ENCODE measurements at regions not wholly inside any gene's neighbourhood (a gene's known extent, or its start where the extent isn't known, plus 50 kb on each side); places are given as distances from the start of the nearest gene placed in this dataset.

DNA sequence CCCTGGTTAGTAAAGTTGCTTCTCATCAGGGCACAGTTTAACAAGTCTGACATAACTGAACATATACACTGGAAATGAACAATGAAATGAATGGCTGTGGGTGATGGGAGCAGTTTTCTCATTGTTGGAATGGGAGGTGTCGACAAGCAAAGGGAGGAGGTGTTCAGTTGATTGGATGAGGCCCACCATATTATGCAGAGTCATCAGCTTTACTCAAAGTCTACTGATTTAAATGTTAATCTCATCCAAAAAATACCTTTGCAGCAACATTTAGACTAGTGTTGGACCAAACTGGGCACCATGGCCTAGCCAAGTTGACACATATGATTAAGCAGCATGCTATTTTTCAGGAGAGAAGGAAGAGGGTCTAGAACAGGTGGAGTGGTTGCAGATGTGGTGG lies 201.7 kb downstream of the RAMP3 start:
- no peak for DNase-seq

DNA sequence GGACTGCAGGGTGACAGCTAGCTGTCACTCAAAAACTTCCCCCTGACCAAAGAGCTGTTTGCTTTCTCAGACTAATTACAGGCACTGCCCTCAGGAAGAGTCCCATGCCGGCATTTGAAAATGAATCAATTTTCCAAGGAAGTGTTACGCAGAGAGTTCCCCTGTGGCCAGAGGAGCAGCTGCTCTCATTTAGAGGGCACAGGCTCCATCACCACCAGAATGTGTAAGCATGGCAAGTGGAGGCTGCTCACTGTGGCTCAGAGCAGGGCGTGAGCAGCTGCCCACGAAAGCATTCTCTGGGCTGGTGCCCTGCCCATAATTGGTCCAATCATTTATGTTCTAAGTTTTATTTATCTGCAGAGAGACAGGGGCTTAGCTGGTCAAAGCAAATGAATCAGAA lies 202.2 kb downstream of the RAMP3 start:
- DNase-seq: no peak

DNA sequence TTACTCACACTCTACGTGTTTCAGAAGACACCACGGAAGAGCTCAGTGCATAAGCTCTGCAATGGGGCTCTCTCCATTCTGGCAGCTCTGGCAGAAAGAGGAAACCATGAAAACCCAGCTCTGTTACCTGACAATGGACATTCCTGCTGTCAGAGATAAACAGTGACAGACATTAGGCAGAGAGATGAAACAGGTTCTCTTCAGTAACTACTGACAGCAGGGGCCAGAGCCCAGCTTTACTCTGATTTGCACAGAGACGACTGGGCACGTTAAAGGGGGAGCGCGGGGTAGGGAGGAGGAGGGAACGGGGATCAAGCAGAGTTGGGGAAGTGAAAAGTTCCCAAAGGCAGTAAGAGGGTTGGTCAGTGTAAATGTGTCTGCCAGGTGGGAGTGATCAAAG lies 206.1 kb downstream of the RAMP3 start:
- DNase-seq: no peak

DNA sequence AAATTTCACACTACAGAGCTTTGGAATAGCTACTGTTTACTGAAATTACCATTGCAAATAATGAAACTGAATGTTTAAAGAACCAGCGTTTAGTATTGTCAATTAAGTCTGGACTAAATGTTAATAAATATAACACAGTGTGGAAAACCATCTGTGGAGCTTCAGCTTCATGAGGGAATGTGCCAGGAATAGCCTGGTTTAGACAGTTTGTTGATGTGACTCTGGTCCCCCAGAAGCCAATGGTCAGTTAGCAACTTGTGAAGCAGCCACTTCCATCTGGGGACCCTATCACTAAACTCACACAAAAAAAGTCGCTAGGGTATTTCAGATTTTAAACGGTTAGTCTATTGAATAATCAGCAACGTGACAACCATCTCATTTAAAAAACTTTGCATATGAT lies 207.8 kb downstream of the RAMP3 start:
- DNase-seq: no peak

DNA sequence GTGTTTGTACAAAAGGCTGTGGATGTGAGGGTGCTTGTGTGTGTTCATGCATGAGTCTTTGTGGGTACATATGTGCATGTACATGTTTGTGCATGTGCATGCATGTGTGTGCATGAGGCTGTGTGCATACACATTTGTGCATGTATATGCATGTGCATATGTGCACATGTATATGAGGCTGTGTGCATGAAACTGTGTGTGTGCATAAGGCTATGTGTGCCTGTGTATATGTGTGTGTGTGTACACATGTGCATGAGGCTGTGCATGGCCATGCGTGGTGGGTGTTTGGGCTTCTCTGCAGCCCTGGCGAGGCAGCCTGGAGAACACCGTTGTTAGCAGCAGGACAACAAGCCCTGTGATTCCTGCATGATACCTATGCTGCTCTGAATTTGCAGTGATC lies 207.7 kb upstream of the ADCY1 start:
- no peak for DNase-seq

DNA sequence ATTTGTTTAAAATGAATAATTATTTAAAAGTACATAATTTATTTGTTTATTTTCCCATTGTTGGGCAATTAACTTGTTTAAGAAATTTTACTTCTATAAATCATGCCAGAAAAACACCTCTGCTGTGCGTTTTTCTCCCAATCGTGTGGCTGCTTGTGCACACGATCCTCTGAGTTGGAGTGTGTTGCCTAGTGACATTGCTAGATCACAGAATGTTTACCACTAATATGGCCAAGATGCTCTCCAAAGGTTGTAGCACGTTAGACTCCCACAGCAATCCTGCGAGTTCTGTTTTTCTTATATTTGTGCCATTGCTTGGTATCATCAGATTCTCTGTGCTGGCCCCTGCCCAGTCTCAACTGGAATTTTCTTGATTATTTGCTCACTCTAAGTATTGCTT lies 207.1 kb upstream of the ADCY1 start:
- DNase-seq: no peak

DNA sequence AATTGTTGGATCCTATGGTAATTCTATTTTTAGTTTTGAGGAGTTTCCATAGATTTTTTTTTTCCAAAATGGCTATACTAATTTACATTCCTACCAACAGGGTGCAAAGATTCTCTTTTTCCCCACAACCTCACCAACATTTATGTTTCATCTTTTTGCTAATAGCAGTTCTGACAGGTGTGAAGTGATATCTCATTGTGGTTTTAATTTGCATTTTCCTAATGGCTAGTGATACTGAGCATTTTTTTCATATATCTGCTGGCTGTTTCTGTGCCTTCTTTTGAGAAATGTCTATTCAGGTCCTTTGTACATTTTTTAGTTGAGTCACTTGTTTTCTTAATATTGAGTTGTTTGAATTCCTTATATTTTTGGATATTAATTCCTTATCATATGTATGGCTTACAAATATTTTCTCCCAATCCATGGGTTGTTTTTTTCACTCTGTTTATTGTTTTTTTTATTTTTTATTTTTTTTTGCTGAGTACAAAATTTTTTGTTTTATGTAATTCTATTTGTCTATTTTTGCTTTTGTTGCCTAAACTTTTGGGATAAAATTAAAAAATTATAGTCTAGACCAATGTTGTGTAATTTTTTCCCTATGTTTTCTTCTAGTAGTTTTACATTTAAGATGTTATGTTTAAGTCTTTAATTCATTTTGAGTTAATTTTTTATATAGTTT lies 205.9 kb upstream of the ADCY1 start:
- DNase-seq: no peak

DNA sequence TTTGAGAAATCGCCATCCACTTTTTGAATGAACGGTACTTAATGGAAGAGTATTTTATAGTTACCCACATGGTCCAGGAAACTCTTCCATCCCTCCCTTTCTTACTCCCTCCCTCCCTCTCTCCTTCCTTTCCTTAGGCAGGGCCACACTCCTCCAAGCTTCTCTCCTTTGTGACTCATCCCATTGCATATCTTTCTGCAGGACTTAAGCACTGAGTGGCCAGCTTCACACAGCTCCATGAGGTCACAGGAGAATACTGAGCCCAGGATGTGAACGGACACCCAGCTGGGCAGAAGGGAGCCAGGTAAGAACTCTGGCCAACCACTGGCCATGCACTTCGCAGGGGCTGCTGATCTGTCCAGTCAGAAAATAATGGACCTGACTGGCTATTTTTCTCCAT lies 189.7 kb upstream of the ADCY1 start:
- DNase-seq: no peak

DNA sequence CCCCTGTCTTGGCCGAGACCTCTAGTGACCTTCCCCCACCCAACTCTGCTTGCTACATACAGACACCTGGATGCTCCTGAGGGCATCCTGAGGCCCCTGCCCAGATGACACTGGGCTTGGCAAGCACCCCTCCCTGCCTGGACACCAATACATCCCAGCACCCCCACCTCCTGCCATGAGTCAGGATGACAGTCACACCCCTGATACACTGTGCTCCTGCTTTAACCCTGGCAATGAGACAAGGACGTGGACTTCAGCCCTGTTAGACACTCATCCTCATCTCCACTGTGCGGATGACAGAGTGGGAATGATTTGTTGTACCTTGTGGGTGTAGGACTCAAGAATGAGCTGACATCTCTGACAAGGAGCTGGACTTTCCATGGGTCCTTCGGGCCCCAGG lies 186.3 kb upstream of the ADCY1 start:
- DNase-seq: no peak

DNA sequence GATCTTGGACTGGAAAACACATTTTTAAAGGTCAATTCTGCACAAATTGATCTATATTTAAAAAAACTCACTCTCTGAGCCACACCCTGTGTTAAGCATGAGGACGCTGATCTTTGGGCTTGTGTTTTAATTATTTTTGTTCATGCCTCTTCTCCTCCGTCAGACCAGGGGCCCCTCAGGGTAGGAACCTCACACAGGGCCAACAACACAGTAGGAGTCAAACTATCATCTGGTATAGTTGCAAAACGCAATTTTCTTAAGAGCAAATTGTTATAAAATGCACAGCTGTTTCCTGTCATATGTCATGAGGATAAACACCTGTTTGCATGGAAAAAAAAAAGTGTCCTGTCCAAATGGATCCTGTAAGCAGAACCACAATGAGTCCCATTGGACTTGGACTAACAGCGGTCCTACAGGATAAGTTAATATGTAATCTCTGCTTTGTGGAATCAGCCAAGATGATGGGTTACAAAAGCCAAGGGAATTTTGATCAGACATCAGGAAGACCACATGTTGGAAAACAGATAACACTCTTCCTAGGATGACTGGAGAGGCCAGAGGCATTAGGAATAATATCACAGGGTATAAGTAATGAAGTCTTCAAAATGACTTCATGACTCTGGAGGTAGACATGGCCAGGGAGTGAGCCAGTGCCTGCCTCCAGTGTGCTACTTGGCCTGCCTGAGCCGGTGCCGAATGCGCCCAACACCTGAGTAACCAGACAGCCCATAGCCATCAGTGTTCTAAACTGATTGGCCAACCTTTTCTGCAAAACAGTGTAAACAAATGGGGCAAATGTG lies 184.9 kb upstream of the ADCY1 start:
- DNase-seq: no peak

DNA sequence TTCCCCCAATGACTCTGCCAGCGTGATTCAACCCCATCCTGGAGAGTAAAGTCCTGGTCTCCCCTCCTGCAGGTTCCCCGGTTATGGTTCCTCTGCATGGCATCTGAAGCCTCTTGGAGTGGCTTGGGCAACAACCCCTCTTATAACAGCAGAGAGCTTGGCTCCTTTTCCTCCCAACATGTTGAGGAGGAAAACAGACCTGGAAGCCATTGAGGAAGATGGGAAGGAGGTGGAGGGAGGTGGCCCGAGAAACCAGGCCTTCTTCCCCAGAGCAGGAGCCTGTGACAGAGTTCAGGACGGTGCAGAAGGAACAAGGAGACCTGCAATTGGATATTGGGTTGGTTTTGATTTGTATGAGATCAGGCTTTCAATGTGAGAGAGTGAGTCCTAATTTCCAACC lies 184.0 kb upstream of the ADCY1 start:
- no peak for DNase-seq

DNA sequence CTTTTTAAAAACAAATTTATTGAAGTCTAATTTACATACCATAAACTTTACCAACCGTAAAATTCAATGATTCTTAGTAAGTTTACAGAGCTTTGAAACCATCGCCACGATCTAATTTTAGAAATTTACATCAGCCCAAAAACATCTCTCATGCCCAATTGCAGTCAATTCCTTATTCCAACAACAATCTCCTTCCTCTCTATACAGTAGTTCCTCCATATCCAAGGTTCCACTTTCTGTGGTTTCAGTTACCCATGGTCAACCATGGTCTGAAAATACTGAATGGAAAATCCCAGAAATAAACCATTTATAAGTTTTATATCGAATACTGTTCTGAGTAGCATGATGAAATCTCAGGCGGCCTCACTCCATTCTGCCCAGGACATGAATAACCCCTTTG lies 183.4 kb upstream of the ADCY1 start:
- DNase-seq: no peak

DNA sequence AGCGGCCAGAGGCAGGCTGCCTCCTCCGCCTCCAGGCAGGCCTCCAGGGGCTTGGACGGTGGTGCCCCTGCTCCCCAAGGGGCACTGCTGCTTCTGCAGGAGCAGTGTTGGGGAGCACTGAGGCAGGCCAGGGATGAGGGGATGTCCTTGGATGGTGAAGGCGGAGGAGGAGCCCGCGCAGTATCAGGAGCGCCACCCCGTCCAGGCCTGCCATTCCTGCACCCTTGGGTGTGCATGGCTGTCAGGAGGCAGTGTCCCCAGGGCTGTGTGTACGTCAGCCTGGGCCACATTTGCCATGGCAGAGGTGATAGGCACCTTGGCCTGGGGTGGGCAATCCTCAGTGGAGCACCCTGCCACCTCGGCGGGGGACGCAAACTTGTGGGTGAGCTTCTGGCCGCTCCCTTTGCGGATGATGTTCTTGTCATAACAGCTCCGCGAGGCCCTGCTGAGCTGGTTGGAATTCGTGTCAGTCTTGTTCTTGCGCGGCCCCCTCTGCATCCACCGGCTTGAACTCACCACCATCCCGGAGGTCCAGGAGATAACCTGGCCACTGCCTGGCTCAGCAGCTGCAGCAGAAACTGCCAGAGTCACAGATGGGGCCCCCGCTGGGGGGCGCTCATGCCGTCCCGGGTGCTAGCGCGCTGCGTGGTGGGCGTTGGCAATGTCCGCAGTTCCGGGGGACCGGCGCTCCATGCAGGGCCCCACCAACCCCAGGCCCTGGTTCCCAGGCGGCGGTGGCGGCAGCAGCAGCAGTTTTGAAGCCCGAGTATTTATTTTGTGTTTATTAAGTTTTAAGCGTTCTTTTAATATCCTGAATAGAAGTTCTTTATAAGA lies 182.3 kb upstream of the ADCY1 start:
- no peak for DNase-seq

DNA sequence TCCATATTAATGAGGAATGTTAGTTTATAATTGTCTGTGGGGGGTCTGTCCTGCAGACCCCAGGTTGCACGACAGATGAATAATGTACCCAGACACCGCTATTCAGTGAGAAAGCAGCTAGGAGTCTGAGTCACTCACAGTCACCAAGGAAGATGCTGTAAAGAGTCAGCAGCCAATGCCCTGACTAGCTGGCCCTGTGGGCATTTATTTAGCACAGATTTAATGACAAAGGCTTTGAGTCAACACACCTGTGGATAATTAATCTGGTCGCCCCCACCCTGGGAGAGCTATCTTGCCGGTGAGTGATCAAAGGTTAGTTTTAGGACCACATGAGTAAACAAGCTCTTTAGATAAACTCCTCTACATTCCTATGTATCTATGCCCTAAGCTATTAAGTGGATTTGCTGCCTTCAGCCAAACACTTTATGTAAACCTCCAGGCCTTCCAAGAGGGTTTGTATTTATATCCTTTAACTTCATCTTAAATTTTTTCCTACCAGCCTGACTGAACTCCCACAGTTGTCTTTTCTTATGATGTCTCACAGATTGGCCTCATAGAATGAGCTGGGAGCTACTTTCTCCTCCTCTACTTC lies 180.0 kb upstream of the ADCY1 start:
- DNase-seq: no peak

DNA sequence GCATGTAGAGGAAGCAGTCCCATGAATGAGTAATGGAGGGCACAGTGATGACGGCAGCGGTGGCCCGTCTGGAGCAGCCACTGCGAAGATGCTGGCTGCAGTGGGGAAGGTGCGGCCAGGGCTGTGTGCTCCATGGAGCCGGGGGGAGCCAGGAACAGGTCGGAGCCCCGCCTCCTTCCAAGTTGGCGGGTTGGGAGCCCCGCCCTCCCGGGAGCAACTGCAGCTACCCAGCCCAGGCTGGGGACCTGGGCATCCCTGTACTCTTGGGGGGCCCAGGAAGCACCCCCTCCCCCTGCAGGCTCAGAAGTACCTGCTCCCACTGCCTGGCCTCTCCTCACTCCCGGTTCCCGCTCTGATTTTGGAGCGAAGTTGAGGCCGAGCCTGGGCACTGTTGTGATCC lies 175.1 kb upstream of the ADCY1 start:
- no peak for DNase-seq

DNA sequence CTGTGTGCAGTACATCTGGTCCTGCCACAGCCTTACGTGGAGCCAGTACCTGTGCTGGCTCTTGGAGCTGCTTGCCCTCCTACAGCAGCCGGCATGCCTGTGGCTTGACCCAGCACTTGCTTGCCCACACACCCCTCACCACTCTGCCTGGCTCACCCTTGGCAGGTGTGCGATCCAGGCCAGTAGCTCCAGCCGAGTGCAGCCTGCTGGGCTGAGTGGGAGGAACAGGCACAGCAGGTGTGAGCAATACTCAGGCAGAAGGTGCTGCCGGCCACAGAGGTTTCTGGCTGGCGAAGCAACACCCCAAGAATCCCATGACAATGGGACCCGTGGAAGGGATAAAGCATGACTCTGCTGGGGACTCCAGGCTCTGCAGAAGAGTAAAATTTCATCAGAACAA lies 173.5 kb upstream of the ADCY1 start:
- DNase-seq: no peak

DNA sequence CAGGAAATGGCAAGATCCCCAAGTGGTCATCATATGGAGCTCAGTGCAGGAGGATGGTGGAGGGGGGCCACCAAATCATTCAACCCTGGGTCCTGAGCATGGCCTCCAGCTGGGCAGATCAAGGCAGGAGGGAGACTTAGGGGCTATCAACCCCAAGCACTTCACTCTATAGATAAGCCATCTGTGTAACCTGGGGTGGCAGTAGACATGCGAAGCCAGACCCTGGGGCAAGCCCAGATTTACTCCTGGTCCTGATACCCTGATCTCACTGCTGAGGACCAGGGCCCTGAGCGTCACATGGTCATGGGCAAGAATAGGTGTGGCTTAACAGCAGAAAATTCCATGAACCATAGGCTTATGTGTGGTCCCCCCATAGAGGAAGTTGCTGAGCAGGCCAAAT lies 173.0 kb upstream of the ADCY1 start:
- DNase-seq: no peak

DNA sequence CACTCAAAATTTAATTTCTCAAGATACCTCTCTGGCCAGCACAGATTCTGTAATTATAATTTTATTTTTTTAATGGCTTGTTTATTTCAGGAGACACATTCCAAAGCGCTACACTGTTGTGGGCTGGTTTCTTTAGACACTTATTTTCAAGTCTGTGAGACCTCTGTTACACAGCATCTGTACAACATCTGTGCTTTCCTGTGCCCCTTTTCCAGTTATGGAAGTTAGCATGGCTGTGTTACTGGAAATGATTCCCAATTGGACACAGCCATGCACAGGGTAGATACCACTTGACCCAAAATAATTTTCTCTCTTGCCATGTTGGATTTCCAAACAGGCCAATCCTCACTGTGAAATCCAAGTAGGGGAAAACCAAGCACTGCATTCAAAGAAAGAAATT lies 172.3 kb upstream of the ADCY1 start:
- DNase-seq: no peak

DNA sequence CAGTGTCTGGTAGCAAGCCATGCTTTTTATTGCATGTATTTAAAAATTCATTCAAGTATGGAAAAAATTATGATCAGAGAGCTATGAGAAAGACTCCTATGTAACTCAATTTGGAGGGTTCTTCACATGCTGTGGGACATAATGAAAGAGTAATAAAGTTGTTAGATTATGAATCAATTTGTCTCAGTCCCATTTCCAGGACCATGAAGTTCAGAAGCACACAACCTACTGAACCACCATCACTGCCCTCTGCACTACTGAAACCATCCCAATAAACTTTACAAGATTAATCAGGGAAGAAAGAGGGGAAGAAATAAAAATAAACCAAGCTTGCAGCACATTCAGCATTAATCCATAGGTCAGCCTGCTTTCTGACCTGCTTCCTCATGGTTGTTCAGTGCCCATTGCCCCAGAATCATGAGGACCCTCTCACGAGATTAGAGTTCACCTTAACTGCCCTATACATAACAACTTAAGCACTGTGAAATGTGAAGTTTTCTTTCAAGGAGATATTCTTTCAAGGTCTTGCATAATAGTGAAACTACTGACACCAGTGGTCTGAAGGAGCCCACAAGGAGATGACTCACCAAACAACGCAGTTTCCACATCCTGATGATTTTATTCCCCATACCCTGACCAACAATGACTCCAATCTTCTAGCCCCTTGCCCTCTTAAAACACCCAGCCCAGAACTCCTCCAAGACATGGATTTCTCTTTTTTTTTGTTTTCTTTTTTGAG lies 171.5 kb upstream of the ADCY1 start:
- DNase-seq: no peak

DNA sequence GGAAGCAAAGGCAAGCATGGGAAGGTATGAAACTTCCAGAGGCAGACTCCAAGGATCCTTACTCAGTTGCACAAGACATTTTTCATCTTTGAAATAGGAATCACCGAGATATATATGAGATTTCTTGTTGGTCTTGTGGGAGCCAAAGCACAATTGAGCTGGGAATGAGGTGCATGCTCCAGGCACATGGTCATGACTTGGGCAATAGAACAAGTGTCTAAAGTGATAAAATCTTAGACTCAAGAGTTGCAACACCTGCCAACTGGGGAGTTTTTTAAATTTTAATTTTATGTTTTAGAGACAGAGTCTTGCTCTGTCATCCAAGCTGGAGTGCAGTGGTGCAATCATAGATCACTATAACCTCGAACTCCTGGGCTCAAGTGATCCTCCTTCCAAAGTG lies 169.5 kb upstream of the ADCY1 start:
- DNase-seq: no peak

DNA sequence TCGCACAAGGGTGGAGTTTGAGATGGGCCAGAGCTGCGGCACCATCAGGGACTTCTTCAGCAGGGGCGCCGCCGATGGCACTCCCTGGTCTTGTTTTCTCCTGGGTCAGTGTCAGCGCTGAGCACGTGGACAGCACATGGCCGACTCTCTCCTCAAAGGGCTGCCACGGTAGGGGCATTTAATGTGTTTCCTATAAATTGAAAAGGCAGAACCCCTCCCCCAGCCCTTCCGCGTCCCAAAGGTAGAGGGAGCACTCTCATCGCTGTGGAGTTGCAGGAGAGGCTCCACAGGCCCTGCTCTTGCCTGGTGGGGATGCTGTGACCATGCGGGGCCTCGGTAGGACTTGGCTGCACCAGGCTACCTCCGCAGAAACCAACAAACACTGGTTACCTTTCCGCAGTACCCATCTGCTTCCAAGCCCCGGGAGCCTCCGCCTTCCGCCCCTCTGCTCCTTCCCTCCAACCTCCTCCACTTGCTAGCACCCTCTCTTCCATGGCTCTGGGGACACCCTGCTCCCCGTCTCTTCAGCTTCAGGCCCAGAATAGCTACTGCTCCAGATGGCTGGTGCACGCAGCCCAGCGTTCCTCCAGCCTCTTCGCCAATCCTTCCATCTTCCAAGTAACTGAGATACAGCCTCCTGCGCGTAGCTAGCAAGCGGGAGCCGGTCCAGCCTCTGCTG lies 166.3 kb upstream of the ADCY1 start:
- no peak for DNase-seq

DNA sequence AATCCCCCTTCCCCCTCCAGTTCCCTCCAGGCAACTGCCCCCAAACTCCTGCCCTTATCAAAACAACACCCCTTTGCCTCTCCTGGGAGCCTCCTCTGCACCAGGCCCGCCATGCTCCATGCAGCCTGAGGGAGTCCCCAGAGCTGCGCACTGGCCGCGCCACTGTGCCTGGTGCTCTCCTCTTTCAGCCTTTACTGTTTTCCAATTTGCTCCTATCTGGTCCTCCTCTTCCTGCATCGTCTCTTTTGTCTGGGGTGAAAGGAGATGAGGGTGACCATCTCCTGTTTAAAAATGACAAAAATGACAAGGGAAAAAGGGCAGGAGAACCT lies 165.8 kb upstream of the ADCY1 start:
- DNase-seq: no peak

Measured in midbrain (tissue), 1 donor.